ENCODE measurements at regions not wholly inside any gene's neighbourhood (a gene's known extent, or its start where the extent isn't known, plus 50 kb on each side); places are given as distances from the start of the nearest gene placed in this dataset.
"Not testable (repeated sequence)": the region's sequence is repeated elsewhere in the genome, so short reads cannot be mapped to it uniquely, and the experiment has no call there.

DNA sequence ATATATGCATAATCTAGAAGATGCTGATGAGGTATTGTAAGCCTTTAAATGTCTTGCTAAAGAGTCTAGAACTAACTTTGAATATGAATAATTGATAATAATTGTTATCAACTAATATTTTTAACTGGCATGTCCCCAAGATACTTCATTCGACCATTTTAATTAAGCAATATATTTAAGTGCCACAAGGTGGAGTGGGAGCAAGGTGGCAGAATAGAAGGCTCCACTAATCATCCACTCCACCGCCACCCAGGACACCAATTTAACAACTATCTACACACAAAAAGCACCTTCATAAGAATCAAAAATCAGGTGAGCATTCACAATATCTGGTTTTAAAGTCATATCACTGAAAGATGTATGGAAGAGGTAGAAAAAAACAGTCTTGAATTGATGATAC is 409.6 kb downstream of the SEC23A start:
- no peak for DNase-seq

DNA sequence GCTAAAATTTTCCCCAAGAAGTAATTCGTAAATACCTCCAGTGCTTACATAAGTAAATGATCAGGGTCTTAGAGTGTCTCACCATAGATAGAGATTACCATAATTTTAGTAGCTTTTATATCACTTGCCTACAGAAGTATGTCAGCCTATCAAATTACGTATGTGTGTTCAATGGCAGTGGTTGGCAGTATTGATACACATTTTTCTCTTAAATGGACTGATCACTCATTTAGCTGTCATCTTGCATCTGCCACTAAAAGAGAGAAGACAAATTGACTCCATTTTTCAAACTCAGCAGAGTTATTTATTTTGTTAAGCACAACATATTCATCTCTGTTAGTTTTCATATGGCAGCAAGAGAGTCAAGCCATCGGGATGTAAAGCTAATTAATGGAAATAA is 413.1 kb upstream of the CLEC14A start:
- no peak for DNase-seq

DNA sequence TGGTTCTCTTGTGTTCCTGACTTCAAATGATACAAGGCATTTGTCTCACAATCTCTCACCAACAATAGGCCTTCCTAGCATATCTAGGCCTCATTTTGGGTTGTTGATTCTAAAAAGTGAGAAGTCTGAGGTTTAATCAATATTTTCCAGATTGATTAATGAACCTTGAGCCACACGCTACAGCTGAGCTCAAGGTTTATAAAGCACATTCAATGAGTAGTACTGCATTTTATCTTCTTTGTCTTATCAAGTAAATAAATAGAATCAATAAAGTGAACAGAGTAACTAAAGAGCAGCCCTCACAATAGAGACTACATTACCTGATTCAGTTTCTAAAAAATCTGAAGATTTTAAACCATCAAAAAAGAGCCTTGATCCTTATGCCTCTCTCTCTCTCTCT is 407.5 kb upstream of the CLEC14A start:
- DNase-seq = no peak

DNA sequence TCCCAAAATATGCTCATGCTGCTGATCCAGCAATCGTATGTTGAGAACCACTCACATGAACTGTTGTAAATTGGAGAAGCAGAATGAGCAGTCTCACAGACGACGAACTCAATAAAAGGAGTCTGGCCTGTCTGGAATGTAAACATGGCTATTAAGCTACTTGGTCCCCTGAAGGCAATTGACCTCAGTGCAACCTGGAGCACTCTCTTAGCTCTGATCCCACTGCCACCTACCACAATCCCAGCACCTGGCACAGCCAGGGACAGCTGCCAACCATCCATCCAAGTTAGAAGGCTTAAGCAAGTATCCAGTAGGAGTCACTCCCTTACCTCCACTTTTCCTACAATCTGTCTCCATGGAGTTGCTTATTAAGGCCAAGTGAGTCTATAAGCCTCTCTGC is 406.9 kb upstream of the CLEC14A start:
- no peak for DNase-seq

DNA sequence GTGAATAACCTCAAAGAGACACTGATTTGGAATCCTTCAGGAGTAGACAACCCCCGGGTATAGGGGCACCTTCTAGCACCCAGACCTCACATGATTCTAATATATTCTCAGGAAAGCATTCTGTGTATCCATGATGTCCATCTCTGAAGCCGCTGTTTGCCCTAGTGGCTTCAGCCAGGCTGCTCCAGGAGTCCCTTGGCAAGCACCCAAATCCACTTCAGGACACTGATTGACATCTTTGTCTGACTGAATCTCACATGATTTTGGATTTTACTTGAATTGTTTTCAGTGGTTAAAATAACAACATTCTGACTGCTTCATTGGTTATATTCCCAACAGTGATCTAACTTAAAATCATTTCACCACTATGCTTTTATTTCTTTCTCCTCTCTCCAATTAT is 390.5 kb upstream of the CLEC14A start:
- no peak for DNase-seq

DNA sequence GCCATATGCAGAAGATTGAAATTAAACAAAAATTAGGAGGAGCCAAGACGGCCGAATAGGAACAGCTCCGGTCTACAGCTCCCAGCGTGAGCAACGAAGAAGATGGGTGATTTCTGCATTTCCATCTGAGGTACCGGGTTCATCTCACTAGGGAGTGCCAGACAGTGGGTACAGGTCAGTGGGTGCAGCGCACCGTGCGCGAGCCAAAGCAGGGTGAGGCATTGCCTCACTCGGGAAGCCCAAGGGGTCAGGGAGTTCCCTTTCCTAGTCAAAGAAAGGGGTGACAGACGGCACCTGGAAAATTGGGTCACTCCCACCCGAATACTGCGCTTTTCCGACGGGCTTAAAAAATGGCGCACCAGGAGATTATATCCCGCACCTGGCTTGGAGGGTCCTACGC is 379.0 kb upstream of the CLEC14A start:
- DNase-seq = not testable (repeated sequence)

DNA sequence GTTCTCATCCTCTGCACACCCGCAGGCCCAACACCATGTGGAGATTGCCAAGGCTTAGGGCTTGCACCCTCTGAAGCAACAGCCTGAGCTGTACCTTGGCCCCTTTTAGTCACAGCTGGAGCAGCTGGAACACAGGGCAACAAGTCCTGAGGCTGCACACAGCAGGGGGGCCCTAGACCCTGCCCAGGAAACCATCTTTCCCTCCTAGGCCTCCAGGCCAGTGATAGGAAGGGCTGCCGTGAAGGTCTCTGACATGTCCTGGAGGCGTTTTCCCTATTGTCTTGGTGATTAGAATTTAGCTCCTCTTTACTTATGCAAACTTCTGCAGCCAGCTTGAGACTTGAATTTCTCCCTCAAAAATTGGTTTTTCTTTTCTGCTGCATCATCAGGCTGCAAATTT is 373.5 kb upstream of the CLEC14A start:
- DNase-seq = no peak

DNA sequence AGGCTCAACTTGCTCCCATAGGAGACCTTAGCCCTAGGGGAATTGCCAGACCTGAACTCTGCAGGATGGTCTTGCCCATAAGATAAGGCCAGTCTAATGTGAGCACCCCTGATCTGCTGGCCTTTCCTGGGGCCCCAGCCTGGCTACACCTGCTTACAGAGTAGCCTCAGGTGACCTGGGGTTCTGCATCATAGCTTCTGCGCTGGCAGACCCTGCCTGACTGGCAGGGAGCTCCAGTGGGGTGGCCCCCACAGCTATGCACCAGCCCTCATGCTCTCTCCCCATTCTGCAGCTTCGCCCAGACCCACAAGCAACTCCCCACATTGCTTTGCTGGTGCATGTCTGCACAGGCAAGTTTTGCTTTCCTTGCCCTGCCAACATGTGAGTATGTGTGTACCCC is 371.3 kb upstream of the CLEC14A start:
- no peak for DNase-seq

DNA sequence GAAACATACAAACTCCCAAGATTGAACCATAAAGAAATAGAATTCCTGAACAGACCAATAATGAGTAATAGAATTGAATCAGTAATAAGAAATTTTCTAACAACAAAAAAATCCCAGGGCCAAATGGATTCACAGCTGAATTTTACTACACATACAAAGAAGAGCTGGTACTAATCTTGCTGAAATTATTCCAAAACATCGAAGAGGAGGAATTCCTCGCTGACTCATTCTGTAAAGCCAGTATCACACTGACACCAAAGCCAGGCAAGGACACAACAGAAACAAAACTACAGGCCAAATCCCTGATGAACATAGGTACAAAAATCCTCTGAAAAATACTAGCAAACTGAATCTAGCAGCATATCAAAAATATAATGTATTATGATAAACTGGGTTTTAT is 367.8 kb upstream of the CLEC14A start:
- DNase-seq = no peak

DNA sequence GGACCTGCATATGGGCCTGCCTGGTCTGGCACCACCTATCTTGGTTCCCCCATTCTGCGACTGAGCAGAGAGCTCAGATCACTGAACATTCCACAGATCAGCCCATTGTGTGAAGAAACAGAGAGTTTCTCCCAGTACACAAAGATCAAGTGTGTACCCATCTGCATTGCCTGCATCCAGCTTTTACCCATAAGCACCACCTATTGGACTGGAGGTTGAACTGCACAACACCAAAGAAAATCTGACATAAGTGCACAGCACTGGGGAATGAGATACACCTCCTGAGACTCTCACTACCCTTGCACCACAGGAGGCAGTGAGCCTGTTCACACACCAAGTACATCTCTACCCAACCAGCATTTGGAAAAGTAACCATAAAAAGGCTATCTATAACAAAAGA is 362.6 kb upstream of the CLEC14A start:
- DNase-seq = no peak

DNA sequence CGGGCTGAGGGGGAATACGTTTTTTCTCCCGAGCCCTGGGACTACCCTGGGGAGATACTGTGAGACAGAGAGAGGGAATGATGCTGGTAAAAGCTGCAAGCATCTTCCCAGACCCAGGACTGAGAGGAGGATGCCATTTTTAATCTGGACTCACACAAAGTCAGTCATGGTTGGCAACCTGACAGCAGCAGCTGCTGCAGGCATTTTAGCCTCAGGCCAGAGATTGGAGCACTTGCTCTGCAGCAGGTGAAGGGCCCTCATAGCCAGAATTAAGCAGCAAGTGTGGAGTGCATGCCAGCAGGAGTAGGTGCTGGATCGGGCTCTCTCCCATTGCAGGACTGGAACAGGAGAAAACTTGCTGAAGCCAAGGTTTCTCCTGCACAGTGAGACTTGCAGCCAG is 361.1 kb upstream of the CLEC14A start:
- DNase-seq = peak in 1 of 2 experiments; percentile 10

DNA sequence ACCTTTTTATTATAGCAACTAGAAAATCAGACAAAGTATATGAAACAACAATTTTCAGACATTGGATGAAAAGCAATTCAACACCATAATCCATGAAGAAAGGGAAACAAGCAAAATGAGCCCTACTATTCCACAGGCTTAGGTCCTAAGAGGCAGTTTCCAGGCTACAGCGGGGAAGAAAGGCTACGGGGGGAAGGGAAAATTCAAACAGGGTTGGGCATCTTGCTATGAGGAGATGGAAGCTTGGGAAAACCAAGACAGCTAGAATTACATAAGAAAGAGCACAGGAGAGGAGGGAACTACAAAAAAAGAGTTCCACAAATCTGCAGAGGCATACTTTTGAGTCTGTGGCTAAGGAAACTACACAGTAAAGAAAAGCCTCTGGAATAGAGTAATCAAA is 356.0 kb upstream of the CLEC14A start:
- no peak for DNase-seq

DNA sequence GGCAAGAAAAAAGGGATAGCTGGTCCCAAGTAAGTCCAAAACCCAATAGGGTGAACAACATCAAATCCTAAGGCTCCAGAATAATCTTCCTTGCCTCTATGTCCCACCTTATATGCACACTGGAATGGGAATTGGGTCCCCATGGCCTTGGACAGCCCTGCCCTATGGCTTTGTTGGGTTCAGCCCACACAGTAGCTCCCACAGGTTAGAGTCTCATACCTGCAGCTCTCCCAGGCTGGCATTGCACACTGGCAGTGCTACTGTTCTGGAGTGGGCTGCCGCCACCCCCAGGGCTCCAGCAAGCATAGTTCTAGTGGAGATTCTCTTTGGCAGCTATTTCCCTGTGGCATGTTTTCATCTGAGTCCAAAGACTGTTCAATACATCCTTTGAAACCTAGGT is 352.4 kb upstream of the CLEC14A start:
- DNase-seq = no peak

DNA sequence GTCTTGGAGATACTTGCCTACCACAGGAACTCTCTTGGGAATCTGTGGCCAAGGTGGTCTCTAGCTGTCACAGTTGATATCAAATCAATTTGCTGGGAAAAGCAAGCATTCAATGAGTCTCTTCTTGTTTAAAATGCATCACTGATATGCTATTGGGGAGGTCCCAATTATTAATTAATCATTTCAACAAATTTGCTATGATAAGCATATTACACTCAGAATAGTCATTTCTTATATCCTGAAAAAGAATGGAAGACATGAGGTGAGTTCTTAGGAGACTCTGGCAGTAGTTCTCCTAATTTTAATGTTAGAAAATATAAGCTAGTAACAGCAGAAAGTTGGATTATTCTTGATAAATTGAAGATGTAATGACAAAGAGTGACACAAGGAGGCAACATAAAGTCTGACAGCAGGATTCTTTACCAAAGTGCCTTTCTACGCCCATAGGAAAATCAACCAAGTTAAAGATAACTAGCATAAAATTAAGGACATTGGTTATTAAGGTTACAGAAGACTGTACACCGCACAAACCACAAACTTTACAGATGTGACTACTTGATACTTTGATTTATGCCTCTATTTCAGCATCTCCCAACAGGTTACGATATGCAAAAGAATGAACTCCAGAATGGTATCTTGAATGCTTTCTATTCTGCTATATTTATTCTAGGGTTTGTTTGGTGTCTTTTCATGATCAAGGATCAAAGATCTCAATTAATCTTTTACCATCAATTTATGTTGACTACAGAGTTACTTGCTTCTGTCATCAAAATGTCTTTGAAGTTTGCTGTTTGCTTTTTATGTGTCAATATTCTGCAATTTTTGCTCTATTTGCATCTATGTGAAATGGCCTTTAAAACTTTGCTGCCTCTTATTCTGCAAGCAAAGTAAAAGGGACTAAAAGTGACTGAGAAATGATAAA is 349.6 kb upstream of the CLEC14A start:
- DNase-seq = no peak

DNA sequence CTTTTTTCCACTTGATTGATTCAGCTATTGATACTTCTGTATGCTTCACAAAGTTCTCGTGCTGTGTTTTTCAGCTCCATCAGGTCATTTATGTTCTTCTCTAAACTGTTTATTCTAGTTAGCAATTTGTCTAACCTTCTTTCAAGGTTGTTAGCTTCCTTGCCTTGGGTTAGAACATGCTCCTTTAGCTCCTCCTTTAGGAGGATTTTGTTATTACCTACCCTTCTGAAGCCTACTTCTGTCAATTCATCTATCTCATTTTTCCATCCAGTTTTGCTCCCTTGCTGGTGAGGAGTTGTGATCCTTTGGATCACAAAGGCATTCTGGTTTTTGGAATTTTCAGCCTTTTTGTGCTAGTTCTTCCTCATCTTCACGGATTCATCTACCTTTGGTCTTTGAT is 344.7 kb upstream of the CLEC14A start:
- DNase-seq = not testable (repeated sequence)

DNA sequence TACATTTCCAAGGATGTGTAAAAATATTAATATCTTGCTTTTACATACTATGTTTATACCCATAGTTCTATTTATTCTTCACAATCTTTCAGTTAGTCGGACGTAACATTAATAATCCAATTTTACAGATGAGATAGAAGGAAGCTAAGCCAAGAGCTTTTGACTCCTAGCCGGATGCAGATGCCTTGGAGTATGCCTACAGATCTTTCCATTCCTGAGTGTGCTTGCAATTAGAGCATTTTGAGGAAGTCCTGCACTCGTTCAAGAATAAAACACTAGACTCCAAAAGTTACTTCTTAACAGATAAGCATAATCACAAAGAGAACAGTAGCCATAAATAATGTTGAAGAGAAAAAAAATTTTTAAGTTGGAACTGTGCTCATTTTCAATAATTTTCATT is 337.6 kb upstream of the CLEC14A start:
- DNase-seq = no peak

DNA sequence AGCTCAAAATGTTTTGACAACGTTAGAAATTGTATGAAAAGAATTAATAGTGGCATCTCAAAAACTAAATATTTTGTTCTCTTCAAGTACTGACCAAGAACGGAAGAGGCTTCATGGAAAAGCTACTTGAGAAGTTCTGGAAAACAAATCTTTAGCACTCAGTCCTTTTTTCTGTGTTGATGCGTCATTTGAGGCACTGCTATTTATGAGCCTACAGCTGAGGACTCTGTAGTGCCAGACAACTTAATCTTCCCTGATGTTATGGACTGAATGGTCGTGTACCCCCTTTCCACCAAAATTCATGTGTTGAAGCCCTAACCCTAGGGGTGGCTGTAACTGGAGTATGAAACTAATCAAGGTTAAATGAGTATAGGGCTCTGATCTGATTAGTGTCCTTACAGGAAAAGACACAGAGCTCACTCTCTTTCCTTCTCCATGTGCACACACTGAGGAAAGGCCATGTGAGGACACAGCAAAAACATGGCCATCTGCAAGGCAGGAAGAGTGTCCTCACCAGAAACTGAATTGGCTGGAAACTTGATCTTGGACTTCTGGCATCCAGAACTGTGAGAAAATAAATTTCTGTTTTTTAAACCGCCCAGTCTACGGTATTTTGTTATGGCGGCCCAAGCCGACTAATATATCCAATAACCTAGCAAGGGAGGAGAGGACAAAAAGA is 337.0 kb upstream of the CLEC14A start:
- no peak for DNase-seq

DNA sequence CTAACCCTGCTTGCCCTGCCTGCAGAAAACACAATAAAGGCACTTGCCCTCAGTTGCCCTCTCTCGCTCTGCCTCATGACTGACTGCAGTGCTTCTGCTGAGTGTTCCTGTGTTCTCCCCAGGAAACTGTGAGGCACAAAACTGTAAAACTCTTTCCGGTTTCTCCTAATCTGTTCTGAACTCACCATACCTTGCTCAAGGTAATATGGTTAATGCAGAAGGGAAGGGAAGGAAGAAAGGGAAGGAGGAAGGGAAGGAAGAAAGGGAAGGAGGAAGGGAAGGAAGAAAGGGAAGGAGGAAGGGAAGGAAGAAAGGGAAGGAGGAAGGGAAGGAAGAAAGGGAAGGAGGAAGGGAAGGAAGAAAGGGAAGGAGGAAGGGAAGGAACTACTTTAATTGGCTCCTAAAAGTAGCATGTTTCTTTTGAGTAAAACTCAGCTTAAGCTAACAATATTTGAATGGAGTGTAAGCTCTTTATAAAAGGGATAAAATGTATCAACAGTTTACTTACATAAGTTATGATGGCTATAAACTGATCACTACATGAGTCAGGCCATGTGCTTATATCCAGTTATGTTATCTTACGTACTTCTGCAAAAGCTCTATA is 334.0 kb upstream of the CLEC14A start:
- no peak for DNase-seq

DNA sequence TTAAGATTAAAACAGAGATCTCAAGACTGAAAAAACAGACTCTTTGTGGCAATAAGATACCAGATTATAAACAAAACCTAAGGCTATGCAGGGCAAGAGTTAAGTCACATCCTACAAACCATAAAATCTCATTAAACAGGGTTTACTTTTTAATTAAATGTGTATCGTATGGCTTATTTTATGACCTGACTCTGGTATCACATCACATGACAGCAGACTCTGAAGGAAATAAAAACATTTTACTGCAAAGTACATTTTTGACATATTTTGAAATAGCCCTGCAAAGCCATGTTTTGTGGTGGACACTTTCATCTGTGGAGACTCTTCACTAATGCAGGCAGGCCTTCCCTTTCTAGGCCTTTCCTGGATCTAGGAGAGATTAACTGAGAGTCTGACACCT is 327.6 kb upstream of the CLEC14A start:
- no peak for DNase-seq

DNA sequence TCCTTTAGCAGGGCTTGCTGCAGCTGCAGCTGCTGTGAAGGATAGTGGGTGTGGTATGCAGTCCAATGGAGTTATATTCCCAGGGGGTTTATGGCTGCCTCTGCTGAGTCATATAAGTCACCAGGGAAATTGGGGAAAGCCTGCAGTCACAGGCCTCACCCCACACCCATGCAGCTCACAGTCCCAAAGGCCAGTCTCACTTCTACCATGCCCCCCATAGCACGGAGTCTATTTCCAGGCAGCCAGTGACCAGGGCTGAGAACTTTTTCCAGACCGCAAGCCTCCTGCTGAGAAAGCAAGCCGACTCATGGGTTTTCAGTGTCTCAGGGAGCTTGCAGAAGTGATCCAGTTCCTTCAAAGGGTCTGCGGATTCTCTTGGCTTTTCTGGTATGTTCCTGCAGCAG is 322.4 kb upstream of the CLEC14A start:
- no peak for DNase-seq

DNA sequence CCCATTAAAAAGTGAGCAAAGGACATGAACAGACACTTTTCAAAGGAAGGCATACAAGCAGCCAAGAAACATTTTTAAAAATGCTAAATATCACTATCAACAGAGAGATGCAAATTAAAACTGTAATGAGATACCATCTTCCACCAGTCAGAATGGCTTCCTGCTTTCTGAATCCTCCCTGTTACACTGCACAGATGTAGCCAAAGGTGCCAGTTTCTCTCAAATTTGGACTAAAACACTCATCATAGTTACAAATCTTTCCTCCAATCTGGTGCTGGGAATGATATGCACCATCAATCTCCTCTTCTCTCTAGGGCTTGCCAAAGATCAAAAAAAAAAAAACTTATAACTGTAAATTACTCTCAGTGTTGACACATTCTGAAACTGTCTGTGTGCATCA is 311.8 kb upstream of the CLEC14A start:
- DNase-seq = no peak

DNA sequence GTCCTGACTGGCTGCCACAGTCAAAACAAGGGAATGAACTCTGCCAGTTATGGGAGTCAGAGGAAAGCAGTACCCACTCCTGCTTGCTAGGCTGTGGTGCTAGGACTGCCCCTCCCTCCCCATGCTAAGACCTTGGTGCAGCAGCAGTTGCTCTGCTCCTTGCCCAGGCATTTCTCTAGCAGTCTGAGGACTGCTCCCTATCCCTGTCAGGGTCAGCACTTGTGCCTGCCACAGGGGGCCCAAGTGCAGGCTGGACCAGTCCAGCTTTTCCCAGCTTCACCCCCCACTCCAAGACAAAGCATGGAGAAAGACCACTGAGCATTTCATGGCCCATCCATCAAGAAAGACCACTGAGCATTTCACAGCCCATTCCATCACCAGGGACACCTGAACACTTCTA is 305.8 kb upstream of the CLEC14A start:
- no peak for DNase-seq

DNA sequence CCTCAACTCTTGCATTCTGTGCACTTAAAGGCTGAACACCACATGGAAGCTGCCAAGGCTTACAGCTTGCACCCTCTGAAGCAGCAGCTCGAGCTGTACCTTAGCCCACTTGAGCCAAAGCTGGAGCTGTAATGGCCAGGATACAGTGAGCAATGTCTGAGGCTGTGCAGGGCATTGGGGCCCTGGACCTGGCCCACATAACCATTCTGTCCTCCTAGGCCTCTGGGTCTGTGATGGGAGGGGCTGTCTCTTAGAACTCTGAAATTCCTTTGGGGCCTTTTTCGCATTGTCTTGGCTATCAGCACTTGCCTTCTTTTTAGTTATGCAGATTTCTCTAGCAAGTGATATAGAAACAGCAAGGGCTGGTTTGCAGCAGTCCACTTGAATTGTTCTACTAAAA is 303.8 kb upstream of the CLEC14A start:
- no peak for DNase-seq

DNA sequence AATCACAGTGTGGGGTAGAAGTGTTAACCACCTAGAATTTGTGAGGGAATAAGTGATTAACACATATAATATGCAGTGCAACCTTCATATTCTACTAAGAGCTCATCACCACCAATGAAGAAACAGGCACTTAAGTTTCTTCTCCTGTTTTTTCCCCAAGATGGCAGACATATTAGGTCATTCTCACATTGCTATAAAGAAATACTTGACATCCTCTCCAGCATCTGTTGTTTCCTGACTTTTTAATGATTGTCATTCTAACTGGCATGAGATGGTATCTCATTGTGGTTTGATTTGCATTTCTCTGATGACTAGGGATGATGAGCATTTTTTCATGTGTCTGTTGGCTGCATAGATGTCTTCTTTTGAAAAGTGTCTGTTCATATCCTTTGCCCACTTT is 301.5 kb upstream of the CLEC14A start:
- not testable (repeated sequence) for DNase-seq

Measured in NCI-H187 (cell line).